Endothelial cell of umbilical vein (primary cell): ENCODE measurements at regions not wholly inside any gene's neighbourhood (a gene's known extent, or its start where the extent isn't known, plus 50 kb on each side); places are given as distances from the start of the nearest gene placed in this dataset.

Experiments used
- BruUV-seq: library from RNA; stranded (reverse); fragments of 400-500 nt; replicated peaks from 2 replicates; lab custom pipeline; 2021; lab: Mats Ljungman, UMichigan
- CTCF ChIA-PET: fragments of 300-600, 350-600 bp; sonication (Branson Sonifier 250); formaldehyde crosslinking; loops from one replicate; lab custom pipeline; 2021; ENCODE audit warnings: antibody characterized with exemption, inconsistent platforms; lab: Charles Lee
- POLR2A ChIA-PET: fragments of 300-600, 350-600 bp; sonication (Branson Sonifier 250); formaldehyde crosslinking; loops from one replicate; lab custom pipeline; 2021; ENCODE audit warnings: antibody characterized with exemption, inconsistent platforms; lab: Charles Lee
- DNase-seq: peaks from one replicate; pipeline ENCODE4 v3.0.0-alpha.2; 2011; ENCODE audit warnings: low read depth, low spot score
- FAIRE-seq: peaks from 2 replicates; lab custom pipeline; 2011; peaks lifted over from hg19 to GRCh38; lab: Jason Lieb, UNC
- H2AFZ ChIP-seq: 2 replicates; pipeline ENCODE4 v1.6.0; 2012; ENCODE audit warnings: low read depth, low read length, control low read depth, inconsistent platforms
- H3K27ac ChIP-seq: 2 replicates; pipeline ENCODE4 v1.5.1; 2011; ENCODE audit warnings: low read depth, mild to moderate bottlenecking, control low read depth, low read length, moderate library complexity; ENCODE audit not compliant: insufficient read depth
- H3K27me3 ChIP-seq, 2 experiments: 2 replicates each; pipeline versions ENCODE4 v1.6.0 to v1.6.1; 2011; ENCODE audit warnings: low read length in 2 of 2, mixed read lengths in 1 of 2; ENCODE audit not compliant: control insufficient read depth in 2 of 2, insufficient read depth in 2 of 2
- H3K36me3 ChIP-seq, 2 experiments: 2 replicates in 1 of 2; 3 replicates in 1 of 2; pipeline ENCODE4 v1.5.1; 2011; ENCODE audit warnings: low read length in 2 of 2, mild to moderate bottlenecking in 1 of 2, moderate library complexity in 1 of 2; ENCODE audit not compliant: control insufficient read depth in 2 of 2, insufficient read depth in 2 of 2; ENCODE audit errors: extremely low read depth in 1 of 2
- H3K4me1 ChIP-seq: 3 replicates; pipeline ENCODE4 v1.5.1; 2011; ENCODE audit warnings: mild to moderate bottlenecking, low read length; ENCODE audit not compliant: control insufficient read depth, insufficient read depth; ENCODE audit errors: extremely low read depth
- H3K4me2 ChIP-seq: 2 replicates; pipeline ENCODE4 v1.6.1; 2011; ENCODE audit warnings: low read length, control low read depth, mixed read lengths; ENCODE audit not compliant: insufficient read depth
- H3K4me3 ChIP-seq, 3 experiments: fragments of 200-600 bp in 1 of 3; sonication (generic), shearing (Covaris generic) in 1 of 3; replicated peaks in 1 of 3; 2 replicates each; pipeline ENCODE4 v1.5.1; 2011 to 2016; ENCODE audit warnings: control low read depth in 3 of 3, low read length in 3 of 3, mild to moderate bottlenecking in 2 of 3, inconsistent platforms in 1 of 3, low read depth in 1 of 3, moderate library complexity in 1 of 3; ENCODE audit not compliant: insufficient read depth in 1 of 3
- H3K79me2 ChIP-seq: 2 replicates; pipeline ENCODE4 v1.6.0; 2012; ENCODE audit warnings: low read length, inconsistent platforms; ENCODE audit not compliant: control insufficient read depth, insufficient read depth
- H3K9ac ChIP-seq: replicated peaks from 2 replicates; pipeline ENCODE3; 2011; ENCODE audit warnings: low read length, control low read depth; ENCODE audit not compliant: insufficient read depth; ENCODE audit errors: extremely low read depth
- H3K9me1 ChIP-seq: replicated peaks from 3 replicates; pipeline ENCODE4 v1.6.0; 2011; ENCODE audit warnings: mild to moderate bottlenecking, low read length; ENCODE audit not compliant: control insufficient read depth, insufficient read depth; ENCODE audit errors: extremely low read depth
- H3K9me3 ChIP-seq: replicated peaks from 2 replicates; pipeline ENCODE4 v1.5.1; 2012; ENCODE audit warnings: low read length, inconsistent platforms; ENCODE audit not compliant: control insufficient read depth, insufficient read depth
- H4K20me1 ChIP-seq: replicated peaks from 2 replicates; pipeline ENCODE3; 2011; ENCODE audit warnings: mild to moderate bottlenecking, low read length; ENCODE audit not compliant: control insufficient read depth, insufficient read depth; ENCODE audit errors: extremely low read depth
- EZH2 ChIP-seq: IDR thresholded peaks from 2 replicates; pipeline ENCODE4 v1.6.1; 2012; ENCODE audit warnings: borderline replicate concordance, low read depth, mild to moderate bottlenecking, moderate library complexity, low read length, inconsistent platforms; ENCODE audit not compliant: severe bottlenecking
- FOS ChIP-seq: IDR thresholded peaks from 2 replicates; pipeline ENCODE4 v1.6.1; 2011; ENCODE audit warnings: mild to moderate bottlenecking, low read length, moderate library complexity, borderline replicate concordance; ENCODE audit not compliant: insufficient read depth
- GATA2 ChIP-seq: IDR thresholded peaks from 2 replicates; pipeline ENCODE4 v1.7.0; 2011; ENCODE audit warnings: low read depth, mild to moderate bottlenecking, moderate library complexity, mixed read lengths, low read length; ENCODE audit not compliant: insufficient read length, insufficient read depth
- JUN ChIP-seq: IDR thresholded peaks from 2 replicates; pipeline ENCODE4 v1.6.1; 2011; ENCODE audit warnings: borderline replicate concordance, low read depth; ENCODE audit not compliant: insufficient read length, insufficient read depth
- MYC ChIP-seq: IDR thresholded peaks from one replicate; pipeline ENCODE4 v1.6.1; 2011; ENCODE audit warnings: mild to moderate bottlenecking, low read depth, low read length
- POLR2A ChIP-seq: IDR thresholded peaks from 2 replicates; pipeline ENCODE4 v1.6.1; 2012; ENCODE audit warnings: low read depth, mild to moderate bottlenecking, control low read depth, low read length
- POLR2AphosphoS5 ChIP-seq: IDR thresholded peaks from 2 replicates; pipeline ENCODE4 v1.6.1; 2012; ENCODE audit warnings: low read depth, mild to moderate bottlenecking, control low read depth, low read length, moderate library complexity; ENCODE audit not compliant: insufficient read depth
- dilution Hi-C: fragments of 300-500 bp; cut with MboI; formaldehyde crosslinking; loops from one replicate; pipeline ENCODE4 v1.15.0; 2019; ENCODE audit warnings: low sequenced_read_pairs; ENCODE audit not compliant: extremely low pct_ligation_motif_present
- intact Hi-C: fragments of 100-400 bp; cut with micrococcal nuclease; formaldehyde crosslinking; loops from one replicate; pipeline ENCODE4 v1.10.0; 2022
- TF ChIP-seq, protein P1 (sequence below), 2 donors: IDR thresholded peaks; 1 replicate in 1 of 2; 2 replicates in 1 of 2; pipeline ENCODE4 v1.5.1; 2011; ENCODE audit warnings: low read length in 2 of 2, mild to moderate bottlenecking in 2 of 2, moderate library complexity in 2 of 2, control low read depth in 1 of 2, inconsistent platforms in 1 of 2, low read depth in 1 of 2; ENCODE audit not compliant: insufficient read depth in 1 of 2; ENCODE audit errors: extremely low read depth in 1 of 2
- TF ChIP-seq, protein P2 (sequence below): IDR thresholded peaks from 2 replicates; pipeline ENCODE4 v1.6.1; 2011; ENCODE audit not compliant: insufficient read depth, insufficient read length

DNA sequence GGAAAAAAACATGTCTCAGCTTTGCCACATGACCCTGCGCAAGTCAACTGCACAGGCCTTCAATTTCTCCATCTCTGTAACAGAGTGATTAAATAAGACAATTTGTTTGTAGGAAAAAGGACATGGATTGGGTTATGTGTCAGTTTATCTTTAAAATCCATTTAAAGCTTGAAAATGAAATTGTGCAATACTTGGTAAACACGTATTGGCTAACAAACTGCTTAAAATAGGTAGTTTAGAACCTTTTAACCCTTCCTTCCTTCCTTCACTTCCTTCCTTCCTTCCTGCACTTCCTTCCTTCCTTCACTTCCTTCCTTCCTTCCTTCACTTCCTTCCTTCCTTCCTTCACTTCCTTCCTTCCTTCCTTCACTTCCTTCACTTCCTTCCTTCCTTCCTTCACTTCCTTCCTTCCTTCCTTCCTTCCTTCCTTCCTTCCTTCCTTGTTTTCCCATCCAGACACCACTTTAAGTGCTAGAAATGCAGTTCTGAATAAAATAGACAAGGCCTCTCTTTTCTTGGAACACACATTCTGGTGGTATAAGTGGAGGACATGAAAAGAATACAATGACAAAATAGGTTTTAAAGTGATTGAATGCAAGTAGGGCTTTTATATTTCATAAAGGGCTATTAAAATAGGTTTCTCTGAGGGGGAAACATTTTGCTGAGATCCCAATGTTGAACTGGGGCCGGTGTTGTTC lies 130.2 kb upstream of the TP63 start:
- Histone ChIP-seq H3K4me3 (no peak overlapping the region), H3K36me3 (no peaks in the 10 kb centered on the region), H3K9ac (no peak overlapping the region), H2AFZ (no peak overlapping the region), H3K4me1 (no peaks in the 10 kb centered on the region), H4K20me1 (no peaks in the 10 kb centered on the region), H3K79me2 (no peaks in the 10 kb centered on the region), H3K4me2 (no peak overlapping the region), H3K27ac (no peak overlapping the region), H3K27me3 (no peaks in the 10 kb centered on the region), H3K9me1 (no peaks in the 10 kb centered on the region), H3K9me3 (peaks cover 3% of the 10 kb centered on the region)
- dilution Hi-C loops: no loop called here
- FAIRE-seq: no peak
- CTCF ChIA-PET: no interaction called here
- POLR2A ChIA-PET: no interaction called here
- TF ChIP-seq MYC: no peak
- no peak for TF ChIP-seq POLR2AphosphoS5
- no peak for TF ChIP-seq JUN
- no TSS peak for BruUV-seq
- intact Hi-C loops: no loop called here
- no peak for DNase-seq

DNA sequence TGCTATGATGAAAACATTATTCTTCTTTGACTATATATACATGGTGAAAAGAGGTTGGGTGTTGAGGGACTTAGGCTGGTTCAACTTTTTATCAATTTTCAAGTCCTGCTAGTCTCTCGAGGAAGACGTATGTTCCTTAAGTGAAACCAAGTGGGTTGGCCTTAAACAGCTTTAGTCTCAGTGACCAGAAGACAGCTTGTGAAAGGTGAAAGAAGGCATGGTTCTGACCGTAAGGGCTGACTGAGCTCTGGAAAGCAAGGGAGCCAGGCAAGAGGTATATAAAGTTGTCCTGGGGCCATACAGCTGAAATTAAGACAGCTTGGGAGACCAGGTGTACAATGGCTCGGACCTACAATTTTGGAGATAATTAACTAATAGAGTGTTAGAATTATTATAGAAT lies 128.9 kb upstream of the TP63 start:
- no peak for DNase-seq
- FAIRE-seq: no peak
- H3K9me3 ChIP-seq: no peaks in the 10 kb centered on the region
- H3K4me2 ChIP-seq: no peak overlapping the region
- H3K36me3 ChIP-seq: no peaks in the 10 kb centered on the region
- intact Hi-C loops (no loop called here), dilution Hi-C loops (no loop called here)
- POLR2A ChIA-PET: no interaction called here
- no peaks in the 10 kb centered on the region for H3K27me3 ChIP-seq
- no peak for TF ChIP-seq POLR2A
- TF ChIP-seq, protein P1, sequence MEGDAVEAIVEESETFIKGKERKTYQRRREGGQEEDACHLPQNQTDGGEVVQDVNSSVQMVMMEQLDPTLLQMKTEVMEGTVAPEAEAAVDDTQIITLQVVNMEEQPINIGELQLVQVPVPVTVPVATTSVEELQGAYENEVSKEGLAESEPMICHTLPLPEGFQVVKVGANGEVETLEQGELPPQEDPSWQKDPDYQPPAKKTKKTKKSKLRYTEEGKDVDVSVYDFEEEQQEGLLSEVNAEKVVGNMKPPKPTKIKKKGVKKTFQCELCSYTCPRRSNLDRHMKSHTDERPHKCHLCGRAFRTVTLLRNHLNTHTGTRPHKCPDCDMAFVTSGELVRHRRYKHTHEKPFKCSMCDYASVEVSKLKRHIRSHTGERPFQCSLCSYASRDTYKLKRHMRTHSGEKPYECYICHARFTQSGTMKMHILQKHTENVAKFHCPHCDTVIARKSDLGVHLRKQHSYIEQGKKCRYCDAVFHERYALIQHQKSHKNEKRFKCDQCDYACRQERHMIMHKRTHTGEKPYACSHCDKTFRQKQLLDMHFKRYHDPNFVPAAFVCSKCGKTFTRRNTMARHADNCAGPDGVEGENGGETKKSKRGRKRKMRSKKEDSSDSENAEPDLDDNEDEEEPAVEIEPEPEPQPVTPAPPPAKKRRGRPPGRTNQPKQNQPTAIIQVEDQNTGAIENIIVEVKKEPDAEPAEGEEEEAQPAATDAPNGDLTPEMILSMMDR (IDR thresholded peaks at IDR 0.05; ENCODE audit: extremely low read depth in 1 of 2, insufficient read depth in 1 of 2, low read depth in 1 of 2, low read length in 2 of 2): no peak
- no peak for TF ChIP-seq FOS
- TF ChIP-seq EZH2: no peak
- TF ChIP-seq, protein P2, sequence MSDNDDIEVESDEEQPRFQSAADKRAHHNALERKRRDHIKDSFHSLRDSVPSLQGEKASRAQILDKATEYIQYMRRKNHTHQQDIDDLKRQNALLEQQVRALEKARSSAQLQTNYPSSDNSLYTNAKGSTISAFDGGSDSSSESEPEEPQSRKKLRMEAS: no peak
- no peak for TF ChIP-seq MYC
- TF ChIP-seq JUN: no peak
- no peak for TF ChIP-seq POLR2AphosphoS5
- no peak for TF ChIP-seq GATA2
- H3K9me1 ChIP-seq: no peaks in the 10 kb centered on the region
- no peak overlapping the region for H3K9ac ChIP-seq
- CTCF ChIA-PET: no interaction called here
- H2AFZ ChIP-seq: no peak overlapping the region
- no peaks in the 10 kb centered on the region for H3K79me2 ChIP-seq
- no peaks in the 10 kb centered on the region for H4K20me1 ChIP-seq
- H3K4me3 ChIP-seq: no peak overlapping the region
- no peaks in the 10 kb centered on the region for H3K4me1 ChIP-seq
- no peak overlapping the region for H3K27ac ChIP-seq
- no TSS peak for BruUV-seq
